ENCODE measurements at regions not wholly inside any gene's neighbourhood (a gene's known extent, or its start where the extent isn't known, plus 50 kb on each side); places are given as distances from the start of the nearest gene placed in this dataset.

DNA sequence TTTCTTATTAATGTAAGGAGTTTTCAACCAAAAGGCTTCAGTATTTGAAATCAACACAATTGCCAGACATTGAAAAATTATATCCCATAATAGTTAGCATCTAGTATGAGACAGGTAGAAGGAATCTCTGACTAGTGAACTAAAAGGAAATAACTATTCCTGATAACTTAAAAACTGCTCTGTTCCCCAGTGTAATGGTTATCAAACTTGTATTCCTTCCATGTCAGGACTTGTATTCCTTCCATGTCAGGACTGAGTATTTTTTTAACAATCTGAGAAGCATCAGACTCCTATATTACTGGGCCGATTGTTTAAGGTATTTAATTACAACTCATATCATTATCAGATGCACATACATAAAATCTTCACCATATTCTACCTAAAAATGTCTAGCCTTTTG is 238.5 kb downstream of the HNMT start:
- POLR2A ChIA-PET (ENCODE audit: low non-redundant PET): no interaction called here
- no TSS peak for BruUV-seq (replicated peaks)
- no peak for DNase-seq (ENCODE audit: low spot score)
- no peaks in the 10 kb centered on the region for H3K27me3 ChIP-seq (replicated peaks; ENCODE audit: insufficient read depth, low read depth, low read length, poor library complexity)
- CTCF ChIA-PET: no interaction called here
- no peaks in the 10 kb centered on the region for H3K9me3 ChIP-seq (ENCODE audit: low read depth, low read length, poor library complexity, severe bottlenecking)
- no peak overlapping the region for H3K27ac ChIP-seq (ENCODE audit: low read depth, low read length, poor library complexity, severe bottlenecking)
- H3K4me1 ChIP-seq (ENCODE audit: insufficient read depth, low read length, poor library complexity, severe bottlenecking): no peaks in the 10 kb centered on the region
- TF ChIP-seq EZH2 (IDR thresholded peaks at IDR 0.05; ENCODE audit: borderline replicate concordance, low read depth, low read length, poor library complexity, severe bottlenecking): no peak
- TF ChIP-seq, protein P1, sequence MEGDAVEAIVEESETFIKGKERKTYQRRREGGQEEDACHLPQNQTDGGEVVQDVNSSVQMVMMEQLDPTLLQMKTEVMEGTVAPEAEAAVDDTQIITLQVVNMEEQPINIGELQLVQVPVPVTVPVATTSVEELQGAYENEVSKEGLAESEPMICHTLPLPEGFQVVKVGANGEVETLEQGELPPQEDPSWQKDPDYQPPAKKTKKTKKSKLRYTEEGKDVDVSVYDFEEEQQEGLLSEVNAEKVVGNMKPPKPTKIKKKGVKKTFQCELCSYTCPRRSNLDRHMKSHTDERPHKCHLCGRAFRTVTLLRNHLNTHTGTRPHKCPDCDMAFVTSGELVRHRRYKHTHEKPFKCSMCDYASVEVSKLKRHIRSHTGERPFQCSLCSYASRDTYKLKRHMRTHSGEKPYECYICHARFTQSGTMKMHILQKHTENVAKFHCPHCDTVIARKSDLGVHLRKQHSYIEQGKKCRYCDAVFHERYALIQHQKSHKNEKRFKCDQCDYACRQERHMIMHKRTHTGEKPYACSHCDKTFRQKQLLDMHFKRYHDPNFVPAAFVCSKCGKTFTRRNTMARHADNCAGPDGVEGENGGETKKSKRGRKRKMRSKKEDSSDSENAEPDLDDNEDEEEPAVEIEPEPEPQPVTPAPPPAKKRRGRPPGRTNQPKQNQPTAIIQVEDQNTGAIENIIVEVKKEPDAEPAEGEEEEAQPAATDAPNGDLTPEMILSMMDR (conservative IDR thresholded peaks at IDR 0.05; ENCODE audit: low read depth, low read length): no peak
- no peak overlapping the region for H3K4me3 ChIP-seq (ENCODE audit: low read depth, low read length, poor library complexity, severe bottlenecking)
- intact Hi-C loops (cut with micrococcal nuclease; ENCODE audit: unreplicated experiment): no loop called here
- H3K36me3 ChIP-seq (ENCODE audit: insufficient read depth, low read length, poor library complexity, severe bottlenecking): no peaks in the 10 kb centered on the region

DNA sequence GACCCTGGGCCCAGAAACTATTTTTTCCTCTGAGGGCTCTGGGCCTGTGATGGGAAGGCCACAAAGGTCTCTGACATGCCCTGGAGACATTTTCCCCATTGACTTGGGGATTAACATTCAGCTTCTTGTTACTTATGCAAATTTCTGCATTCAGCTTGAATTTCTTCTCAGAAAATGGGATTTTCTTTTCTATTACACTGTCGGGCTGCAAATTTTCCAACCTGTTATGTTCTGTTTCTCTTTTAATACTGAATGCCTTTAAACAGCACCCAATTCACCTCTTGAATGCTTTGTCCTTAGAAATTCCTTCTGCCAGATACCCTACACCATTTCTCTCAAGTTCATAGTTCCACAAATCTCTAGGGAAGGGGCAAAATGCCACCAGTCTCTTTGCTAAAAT is 241.0 kb downstream of the HNMT start:
- intact Hi-C loops (cut with micrococcal nuclease; ENCODE audit: unreplicated experiment): no loop called here
- no TSS peak for BruUV-seq (replicated peaks)
- ChIA-PET POLR2A (ENCODE audit: low non-redundant PET) (no interaction called here), CTCF (no interaction called here)
- Histone ChIP-seq H3K27me3 (replicated peaks; ENCODE audit: insufficient read depth, low read depth, low read length, poor library complexity) (no peaks in the 10 kb centered on the region), H3K4me3 (ENCODE audit: low read depth, low read length, poor library complexity, severe bottlenecking) (no peak overlapping the region), H3K36me3 (ENCODE audit: insufficient read depth, low read length, poor library complexity, severe bottlenecking) (no peaks in the 10 kb centered on the region), H3K9me3 (ENCODE audit: low read depth, low read length, poor library complexity, severe bottlenecking) (no peaks in the 10 kb centered on the region), H3K27ac (ENCODE audit: low read depth, low read length, poor library complexity, severe bottlenecking) (no peak overlapping the region), H3K4me1 (ENCODE audit: insufficient read depth, low read length, poor library complexity, severe bottlenecking) (peaks cover 6% of the 10 kb centered on the region)
- DNase-seq (ENCODE audit: low spot score): no peak
- no peak for TF ChIP-seq EZH2 (IDR thresholded peaks at IDR 0.05; ENCODE audit: borderline replicate concordance, low read depth, low read length, poor library complexity, severe bottlenecking)
- TF ChIP-seq, protein P1 (conservative IDR thresholded peaks at IDR 0.05; ENCODE audit: low read depth, low read length): no peak

DNA sequence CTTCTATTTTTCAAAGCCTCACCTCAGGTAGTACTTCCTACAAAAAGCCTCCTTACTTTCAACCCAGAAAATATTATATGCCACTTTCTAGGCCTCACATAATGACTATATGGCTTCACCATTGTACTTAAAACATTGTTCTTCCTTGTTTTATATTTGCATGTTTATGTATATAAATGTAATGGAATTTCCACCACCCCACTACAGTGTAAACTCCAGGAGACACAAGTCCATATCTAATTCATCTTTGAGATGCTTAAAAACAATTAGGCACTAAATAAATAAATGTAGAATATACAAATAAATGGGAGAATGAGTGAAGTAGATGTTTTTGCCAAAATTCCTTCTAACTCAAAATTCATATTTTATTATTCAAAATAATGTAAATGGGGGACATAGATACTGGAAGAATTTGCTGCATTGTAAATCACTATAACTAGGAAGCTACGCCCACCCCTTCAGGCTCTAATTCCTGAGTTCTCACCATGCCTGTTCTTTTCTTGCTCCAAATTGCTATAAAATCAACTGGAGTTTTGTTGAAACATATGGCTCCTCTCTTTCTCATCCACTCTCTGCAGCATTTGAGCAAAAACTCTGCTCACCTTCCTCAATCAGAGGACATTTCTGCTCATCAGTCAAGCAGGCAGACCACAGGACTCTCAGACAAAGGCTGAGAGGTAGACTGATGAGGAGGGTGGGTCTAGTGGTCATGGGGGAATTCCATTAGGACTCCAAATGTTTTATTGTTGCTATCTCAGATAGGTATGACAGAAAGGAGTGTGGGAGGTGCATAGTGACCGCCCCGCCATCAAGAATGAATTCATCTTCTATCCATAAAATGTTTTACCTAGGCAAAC is 243.0 kb downstream of the HNMT start:
- POLR2A ChIA-PET (ENCODE audit: low non-redundant PET): no interaction called here
- Histone ChIP-seq H3K4me1 (ENCODE audit: insufficient read depth, low read length, poor library complexity, severe bottlenecking) (peaks cover 6% of the 10 kb centered on the region), H3K4me3 (ENCODE audit: low read depth, low read length, poor library complexity, severe bottlenecking) (no peak overlapping the region), H3K27ac (ENCODE audit: low read depth, low read length, poor library complexity, severe bottlenecking) (no peak overlapping the region), H3K27me3 (replicated peaks; ENCODE audit: insufficient read depth, low read depth, low read length, poor library complexity) (no peaks in the 10 kb centered on the region), H3K36me3 (ENCODE audit: insufficient read depth, low read length, poor library complexity, severe bottlenecking) (no peaks in the 10 kb centered on the region), H3K9me3 (ENCODE audit: low read depth, low read length, poor library complexity, severe bottlenecking) (no peaks in the 10 kb centered on the region)
- no peak for TF ChIP-seq EZH2 (IDR thresholded peaks at IDR 0.05; ENCODE audit: borderline replicate concordance, low read depth, low read length, poor library complexity, severe bottlenecking)
- TF ChIP-seq, protein P1 (conservative IDR thresholded peaks at IDR 0.05; ENCODE audit: low read depth, low read length): no peak
- BruUV-seq (replicated peaks): no TSS peak
- no peak for DNase-seq (ENCODE audit: low spot score)
- CTCF ChIA-PET: no interaction called here
- intact Hi-C loops (cut with micrococcal nuclease; ENCODE audit: unreplicated experiment): no loop called here
